ENCODE measurements at regions not wholly inside any gene's neighbourhood (a gene's known extent, or its start where the extent isn't known, plus 50 kb on each side); places are given as distances from the start of the nearest gene placed in this dataset.

DNA sequence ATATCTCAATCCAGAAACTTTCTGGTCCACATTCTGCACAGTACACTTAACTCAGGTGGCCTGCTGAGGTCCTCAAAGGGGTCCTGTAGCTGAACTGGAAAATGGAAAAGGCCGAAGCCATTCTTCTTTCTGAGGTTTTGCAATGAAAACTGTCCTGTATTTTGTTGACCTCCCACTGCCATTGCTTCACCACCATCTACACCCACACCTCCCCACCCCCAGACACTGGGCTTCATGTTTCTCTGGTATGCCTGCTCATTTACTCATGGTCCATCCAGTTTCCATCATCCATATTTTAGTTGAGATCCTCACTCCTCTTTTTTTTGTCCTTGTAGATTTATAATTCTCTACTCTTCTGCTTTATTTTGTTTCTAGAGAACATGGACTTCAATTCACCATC, 115.7 kb upstream of the SLC24A5 start (continued):
- TF ChIP-seq, protein P1, sequence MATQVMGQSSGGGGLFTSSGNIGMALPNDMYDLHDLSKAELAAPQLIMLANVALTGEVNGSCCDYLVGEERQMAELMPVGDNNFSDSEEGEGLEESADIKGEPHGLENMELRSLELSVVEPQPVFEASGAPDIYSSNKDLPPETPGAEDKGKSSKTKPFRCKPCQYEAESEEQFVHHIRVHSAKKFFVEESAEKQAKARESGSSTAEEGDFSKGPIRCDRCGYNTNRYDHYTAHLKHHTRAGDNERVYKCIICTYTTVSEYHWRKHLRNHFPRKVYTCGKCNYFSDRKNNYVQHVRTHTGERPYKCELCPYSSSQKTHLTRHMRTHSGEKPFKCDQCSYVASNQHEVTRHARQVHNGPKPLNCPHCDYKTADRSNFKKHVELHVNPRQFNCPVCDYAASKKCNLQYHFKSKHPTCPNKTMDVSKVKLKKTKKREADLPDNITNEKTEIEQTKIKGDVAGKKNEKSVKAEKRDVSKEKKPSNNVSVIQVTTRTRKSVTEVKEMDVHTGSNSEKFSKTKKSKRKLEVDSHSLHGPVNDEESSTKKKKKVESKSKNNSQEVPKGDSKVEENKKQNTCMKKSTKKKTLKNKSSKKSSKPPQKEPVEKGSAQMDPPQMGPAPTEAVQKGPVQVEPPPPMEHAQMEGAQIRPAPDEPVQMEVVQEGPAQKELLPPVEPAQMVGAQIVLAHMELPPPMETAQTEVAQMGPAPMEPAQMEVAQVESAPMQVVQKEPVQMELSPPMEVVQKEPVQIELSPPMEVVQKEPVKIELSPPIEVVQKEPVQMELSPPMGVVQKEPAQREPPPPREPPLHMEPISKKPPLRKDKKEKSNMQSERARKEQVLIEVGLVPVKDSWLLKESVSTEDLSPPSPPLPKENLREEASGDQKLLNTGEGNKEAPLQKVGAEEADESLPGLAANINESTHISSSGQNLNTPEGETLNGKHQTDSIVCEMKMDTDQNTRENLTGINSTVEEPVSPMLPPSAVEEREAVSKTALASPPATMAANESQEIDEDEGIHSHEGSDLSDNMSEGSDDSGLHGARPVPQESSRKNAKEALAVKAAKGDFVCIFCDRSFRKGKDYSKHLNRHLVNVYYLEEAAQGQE (IDR thresholded peaks at IDR 0.05) = no peak
- no peak for TF ChIP-seq RXRA (IDR thresholded peaks at IDR 0.05)

DNA sequence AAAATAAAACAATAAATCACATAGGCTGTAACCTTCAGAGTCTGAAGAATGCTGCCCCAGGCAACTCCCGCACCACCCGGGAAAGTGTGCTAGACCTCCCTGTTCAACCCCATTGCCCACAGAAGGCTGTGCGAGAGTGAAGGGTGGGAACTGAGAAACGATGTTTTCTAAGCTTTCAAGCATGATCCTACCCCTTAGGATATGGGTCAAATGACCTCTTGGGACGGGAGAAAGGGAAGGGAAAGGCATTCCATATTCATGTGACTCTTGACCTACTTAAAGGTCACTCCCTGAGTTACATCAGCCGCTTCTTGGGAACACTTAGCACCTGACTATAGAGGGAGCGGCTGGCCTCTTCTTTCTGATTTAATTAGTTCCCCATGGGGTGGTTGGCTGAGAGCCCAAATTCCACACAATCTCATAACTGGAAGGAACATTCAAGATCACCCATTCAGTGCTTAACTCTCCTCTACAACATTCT, 114.7 kb upstream of the SLC24A5 start:
- no peak overlapping the region for H3K9ac ChIP-seq (ENCODE audit: low read depth in 1 of 2, low read length in 2 of 2)
- WGBS = 79% methylated on average over 7 of the region's 7 CpGs
- no peaks in the 10 kb centered on the region for H3K9me3 ChIP-seq (ENCODE audit: control insufficient read depth in 4 of 4, low read length in 3 of 4)
- TF ChIP-seq TAF1 (conservative IDR thresholded peaks at IDR 0.05) = no peak
- TF ChIP-seq HNF4A (conservative IDR thresholded peaks at IDR 0.05) = no peak
- TF ChIP-seq GABPA (IDR thresholded peaks at IDR 0.05 in 1 of 2, conservative IDR thresholded peaks at IDR 0.05 in 1 of 2) = no peak
- no peak for TF ChIP-seq RAD21 (IDR thresholded peaks at IDR 0.05)
- no peak for TF ChIP-seq SP1 (IDR thresholded peaks at IDR 0.05)
- TF ChIP-seq, protein P2, sequence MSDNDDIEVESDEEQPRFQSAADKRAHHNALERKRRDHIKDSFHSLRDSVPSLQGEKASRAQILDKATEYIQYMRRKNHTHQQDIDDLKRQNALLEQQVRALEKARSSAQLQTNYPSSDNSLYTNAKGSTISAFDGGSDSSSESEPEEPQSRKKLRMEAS (IDR thresholded peaks at IDR 0.05) = no peak
- TF ChIP-seq HNF4G (IDR thresholded peaks at IDR 0.05) = no peak
- no peak for TF ChIP-seq YY1 (IDR thresholded peaks at IDR 0.05)
- TF ChIP-seq JUND (IDR thresholded peaks at IDR 0.05) = no peak
- TF ChIP-seq FOXA2 (IDR thresholded peaks at IDR 0.05) = no peak
- no peak for TF ChIP-seq FOXA1 (IDR thresholded peaks at IDR 0.05)
- TF ChIP-seq EGR1 (IDR thresholded peaks at IDR 0.05; ENCODE audit: low read depth in 2 of 2) = no peak
- TF ChIP-seq, protein P3, sequence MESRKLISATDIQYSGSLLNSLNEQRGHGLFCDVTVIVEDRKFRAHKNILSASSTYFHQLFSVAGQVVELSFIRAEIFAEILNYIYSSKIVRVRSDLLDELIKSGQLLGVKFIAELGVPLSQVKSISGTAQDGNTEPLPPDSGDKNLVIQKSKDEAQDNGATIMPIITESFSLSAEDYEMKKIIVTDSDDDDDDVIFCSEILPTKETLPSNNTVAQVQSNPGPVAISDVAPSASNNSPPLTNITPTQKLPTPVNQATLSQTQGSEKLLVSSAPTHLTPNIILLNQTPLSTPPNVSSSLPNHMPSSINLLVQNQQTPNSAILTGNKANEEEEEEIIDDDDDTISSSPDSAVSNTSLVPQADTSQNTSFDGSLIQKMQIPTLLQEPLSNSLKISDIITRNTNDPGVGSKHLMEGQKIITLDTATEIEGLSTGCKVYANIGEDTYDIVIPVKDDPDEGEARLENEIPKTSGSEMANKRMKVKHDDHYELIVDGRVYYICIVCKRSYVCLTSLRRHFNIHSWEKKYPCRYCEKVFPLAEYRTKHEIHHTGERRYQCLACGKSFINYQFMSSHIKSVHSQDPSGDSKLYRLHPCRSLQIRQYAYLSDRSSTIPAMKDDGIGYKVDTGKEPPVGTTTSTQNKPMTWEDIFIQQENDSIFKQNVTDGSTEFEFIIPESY (IDR thresholded peaks at IDR 0.05) = no peak
- H3K27me3 ChIP-seq (ENCODE audit: control insufficient read depth in 4 of 4, insufficient read depth in 4 of 4, low read length in 3 of 4) = peaks cover 0 to 2% (median 0%) of the 10 kb centered on the region in 4 donors
- H3K4me3 ChIP-seq (ENCODE audit: low read depth in 1 of 3, low read length in 3 of 3) = no peak overlapping the region
- H3K36me3 ChIP-seq (ENCODE audit: control insufficient read depth in 4 of 4, insufficient read depth in 3 of 4, low read depth in 1 of 4, low read length in 3 of 4) = no peaks in the 10 kb centered on the region
- DNase-seq (ENCODE audit: low spot score) = no peak
- no peaks in the 10 kb centered on the region for H3K4me1 ChIP-seq (ENCODE audit: control insufficient read depth in 4 of 4, insufficient read depth in 4 of 4, low read length in 3 of 4)
- no peak overlapping the region for H3K27ac ChIP-seq (ENCODE audit: low read depth in 1 of 2, low read length in 2 of 2)

DNA sequence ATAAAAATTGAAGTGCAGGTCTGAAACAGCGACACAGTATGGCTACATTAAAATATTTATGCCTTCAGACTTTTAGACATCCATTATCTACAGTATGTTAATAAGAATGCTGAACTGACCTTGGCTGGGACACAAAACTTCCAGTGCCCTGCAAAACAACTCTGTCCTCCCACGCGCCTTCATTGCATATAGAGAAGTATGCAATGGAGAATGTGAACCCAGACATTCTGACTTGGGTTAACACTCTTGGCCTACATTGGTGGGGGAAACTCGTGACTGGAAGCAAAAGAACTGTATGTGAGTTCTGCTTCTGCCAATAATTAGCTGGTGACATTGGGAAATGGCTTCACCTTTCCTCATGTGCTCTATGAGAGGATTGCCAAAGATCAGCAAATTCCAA, 110.5 kb upstream of the SLC24A5 start:
- DNase-seq (ENCODE audit: low spot score) = no peak
- Histone ChIP-seq H3K4me1 (ENCODE audit: control insufficient read depth in 4 of 4, insufficient read depth in 4 of 4, low read length in 3 of 4) (no peaks in the 10 kb centered on the region), H3K27ac (ENCODE audit: low read depth in 1 of 2, low read length in 2 of 2) (no peak overlapping the region), H3K9ac (ENCODE audit: low read depth in 1 of 2, low read length in 2 of 2) (no peak overlapping the region), H3K36me3 (ENCODE audit: control insufficient read depth in 4 of 4, insufficient read depth in 3 of 4, low read depth in 1 of 4, low read length in 3 of 4) (no peaks in the 10 kb centered on the region), H3K4me3 (ENCODE audit: low read depth in 1 of 3, low read length in 3 of 3) (no peak overlapping the region), H3K9me3 (ENCODE audit: control insufficient read depth in 4 of 4, low read length in 3 of 4) (no peaks in the 10 kb centered on the region), H3K27me3 (ENCODE audit: control insufficient read depth in 4 of 4, insufficient read depth in 4 of 4, low read length in 3 of 4) (no peaks in the 10 kb centered on the region)
- TF ChIP-seq GABPA (IDR thresholded peaks at IDR 0.05 in 1 of 2, conservative IDR thresholded peaks at IDR 0.05 in 1 of 2) (no peak), YY1 (IDR thresholded peaks at IDR 0.05) (no peak), TAF1 (conservative IDR thresholded peaks at IDR 0.05) (no peak), RXRA (IDR thresholded peaks at IDR 0.05) (no peak), RAD21 (IDR thresholded peaks at IDR 0.05) (no peak), FOXA1 (IDR thresholded peaks at IDR 0.05) (no peak), NR2F2 (IDR thresholded peaks at IDR 0.05) (no peak), HNF4A (conservative IDR thresholded peaks at IDR 0.05) (no peak)
- TF ChIP-seq, protein P4, sequence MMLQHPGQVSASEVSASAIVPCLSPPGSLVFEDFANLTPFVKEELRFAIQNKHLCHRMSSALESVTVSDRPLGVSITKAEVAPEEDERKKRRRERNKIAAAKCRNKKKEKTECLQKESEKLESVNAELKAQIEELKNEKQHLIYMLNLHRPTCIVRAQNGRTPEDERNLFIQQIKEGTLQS (IDR thresholded peaks at IDR 0.05) = no peak
- TF ChIP-seq, protein P2 (IDR thresholded peaks at IDR 0.05) = no peak
- WGBS = 77% methylated on average over 4 of the region's 4 CpGs

Measured in liver (tissue), 7 donors.